Liver (tissue), 3 donors: ENCODE measurements at regions not wholly inside any gene's neighbourhood (a gene's known extent, or its start where the extent isn't known, plus 50 kb on each side); places are given as distances from the start of the nearest gene placed in this dataset.

ENCODE experiments used
- CTCF ChIP-seq: fragments of 150-350 bp; IDR thresholded peaks from 2 replicates; pipeline ENCODE4 v1.5.1; 2017; ENCODE audit warnings: improper control_type of control experiment, low read depth, low read length; ENCODE audit not compliant: missing input control
- MAX ChIP-seq: IDR thresholded peaks from 2 replicates; pipeline ENCODE4 v1.6.1; 2016; ENCODE audit warnings: antibody characterized with exemption
- RAD21 ChIP-seq, 2 donors: IDR thresholded peaks; 2 replicates each; pipeline ENCODE4 v1.6.1; 2016; ENCODE audit warnings: antibody characterized with exemption in 2 of 2, mild to moderate bottlenecking in 2 of 2
- REST ChIP-seq: IDR thresholded peaks from 2 replicates; pipeline ENCODE4 v1.6.1; 2016; ENCODE audit warnings: antibody characterized with exemption, mild to moderate bottlenecking
- TAF1 ChIP-seq: conservative IDR thresholded peaks from 2 replicates; pipeline ENCODE4 v1.6.1; 2016; ENCODE audit warnings: antibody characterized with exemption, mild to moderate bottlenecking
- donor health status: healthy.
- donor health status: healthy.

GRCh38 chrY:7543506-7543905 is 632.0 kb upstream of the AMELY start:
- no peak for TF ChIP-seq CTCF
- no peak for TF ChIP-seq TAF1
- no peak for TF ChIP-seq REST
- no peak for TF ChIP-seq MAX
- no peak for TF ChIP-seq RAD21 (IDR thresholded peaks at IDR 0.05)
